SU-DHL-6 (cell line): ENCODE measurements at regions not wholly inside any gene's neighbourhood (a gene's known extent, or its start where the extent isn't known, plus 50 kb on each side); places are given as distances from the start of the nearest gene placed in this dataset.

Experiments
- CTCF ChIP-seq: fragments of 200-600 bp; sonication (generic); IDR thresholded peaks from one replicate; pipeline ENCODE4 v1.5.1; 2017; ENCODE audit warnings: antibody characterized with exemption, mild to moderate bottlenecking, low read length, moderate library complexity; ENCODE audit not compliant: insufficient read depth, poor library complexity, severe bottlenecking
- EZH2phosphoT487 ChIP-seq: fragments of 200-600 bp; sonication (generic), shearing (Covaris generic); conservative IDR thresholded peaks from 2 replicates; pipeline ENCODE4 v1.6.1; 2018; ENCODE audit warnings: mild to moderate bottlenecking, antibody characterized with exemption, low read length, moderate library complexity, mixed read lengths

DNA sequence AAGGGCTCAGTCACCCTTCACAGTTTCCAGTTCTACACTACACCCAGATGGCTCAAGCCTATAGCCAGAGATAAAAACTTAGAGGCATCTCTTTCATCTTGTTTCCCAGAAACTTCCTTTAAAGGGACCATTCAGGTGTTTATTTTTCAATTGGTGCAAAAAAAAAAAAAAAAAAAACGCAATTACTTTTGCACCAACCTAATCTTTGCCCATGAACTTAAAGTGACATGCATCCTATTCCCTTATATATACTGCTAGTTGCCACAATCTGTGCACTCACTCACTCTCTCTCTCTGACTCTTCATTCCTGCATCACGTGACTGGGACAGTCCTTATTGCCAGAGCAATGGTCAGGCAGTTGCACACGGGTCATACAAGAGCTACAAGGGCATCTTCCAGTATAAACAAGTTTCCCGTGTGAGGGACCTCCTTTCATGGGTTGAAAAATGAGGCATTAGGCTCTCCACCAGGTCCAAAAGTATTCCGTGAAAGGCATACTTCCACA is 789.4 kb downstream of the EPHA4 start:
- TF ChIP-seq CTCF (no peak), EZH2phosphoT487 (no peak)
